ENCODE measurements at regions not wholly inside any gene's neighbourhood (a gene's known extent, or its start where the extent isn't known, plus 50 kb on each side); places are given as distances from the start of the nearest gene placed in this dataset.

GRCh38 chr3:13222131-13222530, 148.9 kb upstream of the IQSEC1 start:
- BruUV-seq (replicated peaks), result no TSS peak
- Mint-ChIP-seq H3K4me3 (ENCODE audit: low read depth, unreplicated experiment) (no peak overlapping the region), H3K27ac (ENCODE audit: unreplicated experiment) (no peak overlapping the region), H3K27me3 (ENCODE audit: unreplicated experiment) (no peaks in the 10 kb centered on the region), H3K36me3 (ENCODE audit: insufficient read depth, unreplicated experiment) (no peaks in the 10 kb centered on the region), H3K4me1 (ENCODE audit: low read depth, unreplicated experiment) (peaks cover 12% of the 10 kb centered on the region), H3K9me3 (ENCODE audit: low read depth, unreplicated experiment) (no peaks in the 10 kb centered on the region)
- intact Hi-C loops (cut with micrococcal nuclease; ENCODE audit: unreplicated experiment), result no loop called here
- TF ChIP-seq, protein P1, sequence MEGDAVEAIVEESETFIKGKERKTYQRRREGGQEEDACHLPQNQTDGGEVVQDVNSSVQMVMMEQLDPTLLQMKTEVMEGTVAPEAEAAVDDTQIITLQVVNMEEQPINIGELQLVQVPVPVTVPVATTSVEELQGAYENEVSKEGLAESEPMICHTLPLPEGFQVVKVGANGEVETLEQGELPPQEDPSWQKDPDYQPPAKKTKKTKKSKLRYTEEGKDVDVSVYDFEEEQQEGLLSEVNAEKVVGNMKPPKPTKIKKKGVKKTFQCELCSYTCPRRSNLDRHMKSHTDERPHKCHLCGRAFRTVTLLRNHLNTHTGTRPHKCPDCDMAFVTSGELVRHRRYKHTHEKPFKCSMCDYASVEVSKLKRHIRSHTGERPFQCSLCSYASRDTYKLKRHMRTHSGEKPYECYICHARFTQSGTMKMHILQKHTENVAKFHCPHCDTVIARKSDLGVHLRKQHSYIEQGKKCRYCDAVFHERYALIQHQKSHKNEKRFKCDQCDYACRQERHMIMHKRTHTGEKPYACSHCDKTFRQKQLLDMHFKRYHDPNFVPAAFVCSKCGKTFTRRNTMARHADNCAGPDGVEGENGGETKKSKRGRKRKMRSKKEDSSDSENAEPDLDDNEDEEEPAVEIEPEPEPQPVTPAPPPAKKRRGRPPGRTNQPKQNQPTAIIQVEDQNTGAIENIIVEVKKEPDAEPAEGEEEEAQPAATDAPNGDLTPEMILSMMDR (IDR thresholded peaks at IDR 0.05; ENCODE audit: unreplicated experiment), result no peak
- no peak for DNase-seq
- CTCF ChIA-PET, result no interaction called here

GRCh38 chr3:13221491-13222061, 148.3 kb upstream of the IQSEC1 start:
- TF ChIP-seq, protein P1 (IDR thresholded peaks at IDR 0.05; ENCODE audit: unreplicated experiment), result no peak
- no peaks in the 10 kb centered on the region for H3K36me3 Mint-ChIP-seq (ENCODE audit: insufficient read depth, unreplicated experiment)
- no peaks in the 10 kb centered on the region for H3K27me3 Mint-ChIP-seq (ENCODE audit: unreplicated experiment)
- H3K4me3 Mint-ChIP-seq (ENCODE audit: low read depth, unreplicated experiment), result no peak overlapping the region
- peaks cover 16% of the 10 kb centered on the region for H3K4me1 Mint-ChIP-seq (ENCODE audit: low read depth, unreplicated experiment)
- H3K9me3 Mint-ChIP-seq (ENCODE audit: low read depth, unreplicated experiment), result no peaks in the 10 kb centered on the region
- CTCF ChIA-PET, result no interaction called here
- no peak for DNase-seq
- no TSS peak for BruUV-seq (replicated peaks)
- intact Hi-C loops (cut with micrococcal nuclease; ENCODE audit: unreplicated experiment), result no loop called here
- no peak overlapping the region for H3K27ac Mint-ChIP-seq (ENCODE audit: unreplicated experiment)

GRCh38 chr3:13220991-13221390, 147.8 kb upstream of the IQSEC1 start:
- Mint-ChIP-seq H3K4me1 (ENCODE audit: low read depth, unreplicated experiment) (peaks cover 22% of the 10 kb centered on the region), H3K4me3 (ENCODE audit: low read depth, unreplicated experiment) (no peak overlapping the region), H3K36me3 (ENCODE audit: insufficient read depth, unreplicated experiment) (no peaks in the 10 kb centered on the region), H3K27me3 (ENCODE audit: unreplicated experiment) (no peaks in the 10 kb centered on the region), H3K27ac (ENCODE audit: unreplicated experiment) (no peak overlapping the region), H3K9me3 (ENCODE audit: low read depth, unreplicated experiment) (no peaks in the 10 kb centered on the region)
- TF ChIP-seq, protein P1 (IDR thresholded peaks at IDR 0.05; ENCODE audit: unreplicated experiment), result no peak
- CTCF ChIA-PET, result no interaction called here
- BruUV-seq (replicated peaks), result no TSS peak
- intact Hi-C loops (cut with micrococcal nuclease; ENCODE audit: unreplicated experiment), result no loop called here
- DNase-seq, result no peak

GRCh38 chr3:13219902-13220296, 146.7 kb upstream of the IQSEC1 start:
- no peak for DNase-seq
- Mint-ChIP-seq H3K4me1 (ENCODE audit: low read depth, unreplicated experiment) (peaks cover 24% of the 10 kb centered on the region), H3K27ac (ENCODE audit: unreplicated experiment) (no peak overlapping the region), H3K36me3 (ENCODE audit: insufficient read depth, unreplicated experiment) (peaks cover 6% of the 10 kb centered on the region), H3K4me3 (ENCODE audit: low read depth, unreplicated experiment) (no peak overlapping the region), H3K9me3 (ENCODE audit: low read depth, unreplicated experiment) (no peaks in the 10 kb centered on the region), H3K27me3 (ENCODE audit: unreplicated experiment) (peaks cover 4% of the 10 kb centered on the region)
- CTCF ChIA-PET, result no interaction called here
- BruUV-seq (replicated peaks), result no TSS peak
- TF ChIP-seq, protein P1 (IDR thresholded peaks at IDR 0.05; ENCODE audit: unreplicated experiment), result no peak
- intact Hi-C loops (cut with micrococcal nuclease; ENCODE audit: unreplicated experiment), result no loop called here
